Esophagus squamous epithelium (tissue), 5 donors: ENCODE measurements at regions not wholly inside any gene's neighbourhood (a gene's known extent, or its start where the extent isn't known, plus 50 kb on each side); places are given as distances from the start of the nearest gene placed in this dataset.
"Not testable (repeated sequence)": the region's sequence is repeated elsewhere in the genome, so short reads cannot be mapped to it uniquely, and the experiment has no call there.

Source experiments
- DNase-seq: peaks from one replicate; lab custom pipeline; 2025; lab: John Stamatoyannopoulos, UW
- H3K27ac ChIP-seq, 4 donors: fragments of 200-600 bp; sonication (generic); one replicate each; pipeline ENCODE4 v1.5.1; 2016 to 2019; ENCODE audit warnings: mild to moderate bottlenecking in 1 of 4
- H3K27me3 ChIP-seq, 4 donors: fragments of 200-600 bp; sonication (generic); 1 replicate in 3 of 4; 2 replicates in 1 of 4; pipeline versions ENCODE4 v1.5.1 to v1.6.0; 2017 to 2021; ENCODE audit warnings: antibody characterized with exemption in 1 of 4
- H3K36me3 ChIP-seq, 3 donors: fragments of 200-600 bp; sonication (generic); one replicate each; pipeline ENCODE4 v1.5.1; 2016 to 2019
- H3K4me1 ChIP-seq, 3 donors: fragments of 200-600 bp; sonication (generic); one replicate each; pipeline ENCODE4 v1.5.1; 2017 to 2019
- H3K4me3 ChIP-seq, 4 donors: fragments of 200-600 bp; sonication (generic); 1 replicate in 3 of 4; 2 replicates in 1 of 4; pipeline ENCODE4 v1.5.1; 2016 to 2019; ENCODE audit warnings: mild to moderate bottlenecking in 2 of 4, moderate library complexity in 1 of 4
- H3K9me3 ChIP-seq, 3 donors: fragments of 200-600 bp; sonication (generic); one replicate each; pipeline ENCODE4 v1.5.1; 2016 to 2019
- POLR2A ChIP-seq, 4 donors: fragments of 450-650 bp; IDR thresholded peaks; one replicate each; pipeline ENCODE4 v1.6.1; 2017; ENCODE audit warnings: antibody characterized with exemption in 4 of 4, mild to moderate bottlenecking in 4 of 4, moderate library complexity in 3 of 4
- WGBS, 2 donors: methylation state at CpG; one replicate each; pipeline ENCODE4 v1.1.5; 2018; 5-methylcytosine and 5-hydroxymethylcytosine counted together
- intact Hi-C: fragments of 100-400 bp; cut with DNase I; formaldehyde crosslinking; loops from one replicate; pipeline ENCODE4 v1.15.0; 2022
- TF ChIP-seq, protein P1 (sequence below), 6 experiments: fragments of 450-650 bp in 4 of 6; fragments of 200-600 bp in 2 of 6; sonication (generic) in 2 of 6; IDR thresholded peaks; one replicate each; pipeline ENCODE4 v1.5.1; 2016 to 2019; ENCODE audit warnings: antibody characterized with exemption in 6 of 6, mild to moderate bottlenecking in 4 of 6, moderate library complexity in 4 of 6
- donor health status: DM: yes; HTN: yes; CAD: no.

DNA sequence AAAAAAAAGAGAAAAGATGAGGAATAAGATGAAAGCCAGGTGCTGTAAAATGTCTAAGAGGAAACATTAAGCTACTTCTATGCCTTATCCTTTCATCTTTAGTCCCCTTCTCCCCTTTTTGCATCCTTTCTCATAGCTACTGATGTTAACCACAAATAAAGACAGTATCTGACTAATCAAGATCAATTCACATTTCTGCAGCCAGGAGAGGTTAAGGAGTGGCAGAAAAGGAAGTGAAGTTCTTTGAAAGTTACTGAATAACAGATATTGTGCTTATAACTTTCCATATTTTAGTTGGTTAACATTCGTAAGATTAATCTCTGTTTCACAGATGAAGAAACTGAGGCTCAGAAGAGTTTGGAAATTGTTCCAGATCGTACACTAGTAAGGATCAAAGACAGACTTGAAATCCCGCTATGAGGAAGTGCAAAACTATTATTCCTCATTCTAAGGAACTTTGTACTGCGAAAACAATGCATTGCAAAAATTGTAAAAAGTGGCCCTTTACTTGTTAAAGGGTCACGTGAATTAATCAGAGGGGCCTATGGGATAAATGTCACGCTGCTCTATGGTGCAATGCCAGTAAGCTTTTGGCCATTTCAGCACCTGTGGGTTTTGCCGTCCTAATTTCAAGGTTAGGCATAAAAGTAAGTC lies 117.7 kb upstream of the GRM7 start:
- intact Hi-C loops = no loop called here
- no peaks in the 10 kb centered on the region for H3K9me3 ChIP-seq
- DNase-seq = no peak
- H3K27ac ChIP-seq = no peak overlapping the region
- H3K4me1 ChIP-seq = no peaks in the 10 kb centered on the region
- H3K27me3 ChIP-seq = no peaks in the 10 kb centered on the region
- TF ChIP-seq, protein P1, sequence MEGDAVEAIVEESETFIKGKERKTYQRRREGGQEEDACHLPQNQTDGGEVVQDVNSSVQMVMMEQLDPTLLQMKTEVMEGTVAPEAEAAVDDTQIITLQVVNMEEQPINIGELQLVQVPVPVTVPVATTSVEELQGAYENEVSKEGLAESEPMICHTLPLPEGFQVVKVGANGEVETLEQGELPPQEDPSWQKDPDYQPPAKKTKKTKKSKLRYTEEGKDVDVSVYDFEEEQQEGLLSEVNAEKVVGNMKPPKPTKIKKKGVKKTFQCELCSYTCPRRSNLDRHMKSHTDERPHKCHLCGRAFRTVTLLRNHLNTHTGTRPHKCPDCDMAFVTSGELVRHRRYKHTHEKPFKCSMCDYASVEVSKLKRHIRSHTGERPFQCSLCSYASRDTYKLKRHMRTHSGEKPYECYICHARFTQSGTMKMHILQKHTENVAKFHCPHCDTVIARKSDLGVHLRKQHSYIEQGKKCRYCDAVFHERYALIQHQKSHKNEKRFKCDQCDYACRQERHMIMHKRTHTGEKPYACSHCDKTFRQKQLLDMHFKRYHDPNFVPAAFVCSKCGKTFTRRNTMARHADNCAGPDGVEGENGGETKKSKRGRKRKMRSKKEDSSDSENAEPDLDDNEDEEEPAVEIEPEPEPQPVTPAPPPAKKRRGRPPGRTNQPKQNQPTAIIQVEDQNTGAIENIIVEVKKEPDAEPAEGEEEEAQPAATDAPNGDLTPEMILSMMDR (IDR thresholded peaks at IDR 0.05) = no peak
- TF ChIP-seq POLR2A (IDR thresholded peaks at IDR 0.05) = no peak
- H3K36me3 ChIP-seq = no peaks in the 10 kb centered on the region
- WGBS, 2 donors = 83 to 84% methylated on average over 7 of the region's 7 CpGs
- H3K4me3 ChIP-seq = no peak overlapping the region

DNA sequence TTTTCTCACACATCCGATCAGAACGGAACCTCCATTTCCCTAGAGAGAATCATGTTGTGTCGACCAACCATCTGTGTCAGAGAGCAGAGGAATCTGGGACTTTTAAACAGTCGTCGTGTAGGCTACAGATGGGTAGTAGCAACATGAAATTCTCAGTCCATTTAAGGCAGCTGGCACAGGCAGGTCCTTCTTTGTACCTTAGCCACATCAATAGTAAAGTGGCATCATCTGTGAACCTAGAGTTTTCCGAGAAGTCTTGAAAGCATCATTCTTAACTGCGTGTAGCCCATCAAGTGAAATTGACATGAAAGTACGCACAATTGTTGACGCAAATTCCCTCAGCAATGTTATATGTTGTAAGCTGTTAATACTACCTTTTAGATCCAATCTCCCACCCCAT lies 114.5 kb upstream of the GRM7 start:
- TF ChIP-seq POLR2A (IDR thresholded peaks at IDR 0.05) = no peak
- TF ChIP-seq, protein P1 (IDR thresholded peaks at IDR 0.05) = no peak
- DNase-seq = no peak
- H3K36me3 ChIP-seq = no peaks in the 10 kb centered on the region
- no peaks in the 10 kb centered on the region for H3K27me3 ChIP-seq
- intact Hi-C loops = no loop called here
- no peaks in the 10 kb centered on the region for H3K4me1 ChIP-seq
- no peak overlapping the region for H3K4me3 ChIP-seq
- WGBS, 2 donors = 89% methylated on average over 9 of the region's 9 CpGs
- H3K9me3 ChIP-seq = no peaks in the 10 kb centered on the region
- H3K27ac ChIP-seq = no peak overlapping the region

DNA sequence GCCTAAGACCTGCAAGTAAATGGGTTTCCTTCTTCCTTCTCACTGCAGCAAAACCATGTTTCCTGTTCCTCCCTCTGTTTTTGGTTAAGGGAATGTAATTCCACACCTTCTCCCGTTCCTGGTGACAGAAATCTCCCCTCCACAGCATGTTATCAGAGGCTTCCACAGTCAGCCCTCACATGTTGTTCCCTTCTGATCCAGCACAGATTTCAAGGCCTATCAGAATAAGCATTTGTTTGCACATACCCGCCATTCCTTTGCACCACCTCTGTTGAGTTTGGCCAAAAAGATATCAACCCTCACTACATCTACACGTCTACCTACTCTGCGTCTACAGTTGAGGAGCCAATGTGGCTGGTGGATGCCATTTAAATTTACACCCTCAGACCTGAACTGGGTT lies 113.9 kb upstream of the GRM7 start:
- no peak for TF ChIP-seq POLR2A (IDR thresholded peaks at IDR 0.05)
- TF ChIP-seq, protein P1 (IDR thresholded peaks at IDR 0.05) = no peak
- Histone ChIP-seq H3K9me3 (no peaks in the 10 kb centered on the region), H3K27ac (no peak overlapping the region), H3K27me3 (no peaks in the 10 kb centered on the region), H3K4me3 (no peak overlapping the region), H3K4me1 (no peaks in the 10 kb centered on the region), H3K36me3 (no peaks in the 10 kb centered on the region)
- WGBS, 2 donors = 76 to 78% methylated on average over 4 of the region's 4 CpGs
- intact Hi-C loops = no loop called here
- DNase-seq = no peak

DNA sequence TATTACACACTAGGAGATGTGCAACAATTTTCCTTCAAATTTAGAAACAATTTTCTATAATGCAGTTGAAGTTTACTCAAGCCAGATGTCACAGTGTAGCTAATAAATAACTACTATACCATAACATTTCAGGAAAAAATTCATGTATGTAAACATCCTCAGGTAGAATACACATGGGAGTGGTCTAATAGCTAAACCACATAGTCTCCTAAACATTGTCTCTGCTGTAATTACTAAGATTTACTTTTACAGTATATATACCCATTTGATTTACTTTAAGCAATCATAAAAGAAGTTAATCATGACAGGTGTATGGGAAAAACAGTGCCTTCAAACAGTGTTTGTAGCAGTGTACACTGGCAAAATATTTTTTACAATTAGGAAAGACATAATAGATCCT lies 110.1 kb upstream of the GRM7 start:
- DNase-seq = no peak
- Histone ChIP-seq H3K9me3 (peaks cover 0 to 9% (median 7%) of the 10 kb centered on the region in 3 donors), H3K4me3 (no peak overlapping the region), H3K4me1 (no peaks in the 10 kb centered on the region), H3K27me3 (no peaks in the 10 kb centered on the region), H3K27ac (no peak overlapping the region), H3K36me3 (no peaks in the 10 kb centered on the region)
- TF ChIP-seq, protein P1 (IDR thresholded peaks at IDR 0.05) = no peak
- no peak for TF ChIP-seq POLR2A (IDR thresholded peaks at IDR 0.05)
- intact Hi-C loops = no loop called here

DNA sequence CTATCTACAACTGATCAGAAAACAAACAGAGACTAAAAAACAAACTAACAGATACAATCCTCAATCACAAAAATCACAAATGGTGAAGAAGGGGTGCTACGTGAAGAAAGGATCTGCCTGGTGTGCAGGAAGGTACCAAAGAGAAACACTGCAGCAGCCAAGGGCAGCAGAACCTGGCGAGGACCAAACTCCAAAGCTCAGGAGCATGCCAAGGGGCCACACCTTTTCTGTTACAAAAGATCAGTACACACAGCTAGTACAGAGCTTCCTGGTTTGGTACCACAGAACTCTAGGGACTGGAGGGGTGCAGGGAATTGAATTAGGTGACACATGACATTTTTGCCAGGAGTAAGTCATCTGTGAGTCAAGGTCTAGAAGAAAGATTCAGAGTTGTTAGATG lies 107.4 kb upstream of the GRM7 start:
- peaks cover 0 to 9% (median 7%) of the 10 kb centered on the region in 3 donors for H3K9me3 ChIP-seq
- H3K27ac ChIP-seq = no peak overlapping the region
- DNase-seq = no peak
- no peaks in the 10 kb centered on the region for H3K27me3 ChIP-seq
- no peak overlapping the region for H3K4me3 ChIP-seq
- no peaks in the 10 kb centered on the region for H3K4me1 ChIP-seq
- 37 to 59% methylated on average over 2 of the region's 2 CpGs for WGBS, 2 donors
- H3K36me3 ChIP-seq = no peaks in the 10 kb centered on the region
- intact Hi-C loops = no loop called here
- TF ChIP-seq, protein P1 (IDR thresholded peaks at IDR 0.05) = no peak
- TF ChIP-seq POLR2A (IDR thresholded peaks at IDR 0.05) = no peak

DNA sequence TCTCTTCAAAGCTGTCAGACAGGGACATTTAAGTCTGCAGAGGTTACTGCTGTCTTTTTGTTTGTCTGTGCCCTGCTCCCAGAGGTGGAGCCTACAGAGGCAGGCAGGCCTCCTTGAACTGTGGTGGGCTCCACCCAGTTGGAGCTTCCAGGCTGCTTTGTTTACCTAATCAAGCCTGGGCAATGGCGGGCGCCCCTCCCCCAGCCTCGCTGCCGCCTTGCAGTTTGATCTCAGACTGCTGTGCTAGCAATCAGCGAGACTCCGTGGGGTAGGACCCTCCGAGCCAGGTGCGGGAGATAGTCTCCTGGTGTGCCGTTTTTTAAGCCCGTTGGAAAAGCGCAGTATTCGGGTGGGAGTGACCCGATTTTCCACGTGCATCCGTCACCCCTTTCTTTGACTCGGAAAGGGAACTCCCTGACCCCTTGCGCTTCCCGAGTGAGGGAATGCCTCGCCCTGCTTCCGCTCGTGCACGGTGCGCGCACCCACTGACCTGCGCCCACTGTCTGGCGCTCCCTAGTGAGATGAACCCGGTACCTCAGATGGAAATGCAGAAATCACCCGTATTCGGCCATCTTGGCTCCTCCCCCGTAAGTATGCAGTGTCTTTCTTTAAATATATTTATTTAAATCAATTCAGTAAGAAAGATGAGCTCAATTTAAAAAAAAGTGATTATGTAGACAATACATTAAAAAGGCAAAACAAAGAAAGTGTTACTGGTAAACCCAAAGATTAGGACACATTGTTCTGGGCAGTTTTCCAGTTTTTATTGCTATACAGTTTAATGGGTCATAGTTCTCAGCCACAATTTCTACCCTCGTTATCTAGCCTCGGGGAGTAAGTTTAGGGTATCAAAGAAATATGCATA lies 91.2 kb upstream of the GRM7 start:
- DNase-seq, H3K4me1 ChIP-seq, H3K36me3 ChIP-seq, intact Hi-C loops, H3K27me3 ChIP-seq, H3K27ac ChIP-seq, H3K4me3 ChIP-seq: not testable (repeated sequence)
- H3K9me3 ChIP-seq = peaks cover 0 to 11% (median 0%) of the 10 kb centered on the region in 3 donors
- WGBS, 2 donors = 88 to 94% methylated on average over 16 to 17 of the region's 32 CpGs
